A172 (cell line): ENCODE measurements at regions not wholly inside any gene's neighbourhood (a gene's known extent, or its start where the extent isn't known, plus 50 kb on each side); places are given as distances from the start of the nearest gene placed in this dataset.
A peak's percentile ranks its signal among the peaks of the same experiment; 100 is the strongest.
"Not testable (repeated sequence)": the region's sequence is repeated elsewhere in the genome, so short reads cannot be mapped to it uniquely, and the experiment has no call there.

Experiments used
- DNase-seq: peaks from one replicate; pipeline ENCODE4 v3.0.0-alpha.2; 2015; ENCODE audit warnings: low spot score

DNA sequence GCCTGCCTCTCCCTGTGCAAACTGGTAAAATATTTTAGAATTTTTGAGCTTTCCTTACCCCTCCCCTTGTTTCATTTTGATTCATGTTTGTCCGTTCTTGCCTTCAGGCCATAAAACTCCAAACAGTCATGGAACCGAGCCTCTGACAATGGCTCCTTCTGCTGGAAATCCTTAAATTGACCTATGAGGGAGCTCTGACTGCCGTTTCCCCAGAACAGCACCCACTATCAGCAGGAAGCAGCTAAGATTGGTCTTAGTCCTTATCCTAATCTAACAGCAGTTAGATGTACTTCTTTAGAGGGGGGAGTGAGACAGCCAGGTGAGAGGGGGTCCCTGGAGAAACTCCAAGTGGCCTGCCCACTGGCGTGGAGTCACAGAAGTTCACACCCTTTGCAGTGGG is 106.7 kb downstream of the FAM174A start:
- no peak for DNase-seq

DNA sequence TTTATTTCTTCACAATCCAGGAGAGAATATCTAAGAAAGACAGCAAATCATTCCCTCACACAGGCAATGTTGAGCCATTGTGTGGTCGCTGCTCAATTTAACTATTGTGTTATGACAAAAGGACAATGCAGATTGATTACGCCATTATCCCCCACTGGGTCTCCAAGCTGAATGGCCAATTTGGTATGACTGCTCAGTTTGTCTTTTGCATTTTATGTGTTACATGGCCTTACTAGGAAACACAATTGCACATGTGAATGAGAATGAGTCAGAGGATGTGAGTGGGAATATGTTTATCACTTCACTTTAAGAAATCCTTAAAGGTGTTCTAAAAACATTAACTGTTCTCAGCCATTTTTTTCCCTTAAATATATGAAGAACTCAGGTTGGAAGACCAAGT is 108.3 kb downstream of the FAM174A start:
- no peak for DNase-seq

DNA sequence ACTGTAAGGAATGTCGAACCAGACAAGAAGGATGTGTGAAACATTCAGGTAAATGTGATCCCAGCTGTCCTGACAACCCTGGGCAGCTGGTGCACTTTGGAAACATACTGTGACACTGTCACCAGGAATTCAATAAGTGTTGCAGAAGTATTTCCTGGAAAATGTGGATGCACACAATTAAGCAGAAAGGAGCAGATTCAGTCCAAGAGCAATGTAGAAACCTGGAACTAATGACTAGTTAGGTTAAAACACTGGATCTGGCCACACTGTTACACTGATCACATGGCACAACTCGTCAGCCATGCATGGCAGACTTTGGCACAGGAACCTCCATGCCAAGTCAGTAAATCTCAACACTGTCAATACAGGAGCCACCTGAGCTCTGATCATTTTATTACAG is 109.0 kb downstream of the FAM174A start:
- DNase-seq, result no peak

DNA sequence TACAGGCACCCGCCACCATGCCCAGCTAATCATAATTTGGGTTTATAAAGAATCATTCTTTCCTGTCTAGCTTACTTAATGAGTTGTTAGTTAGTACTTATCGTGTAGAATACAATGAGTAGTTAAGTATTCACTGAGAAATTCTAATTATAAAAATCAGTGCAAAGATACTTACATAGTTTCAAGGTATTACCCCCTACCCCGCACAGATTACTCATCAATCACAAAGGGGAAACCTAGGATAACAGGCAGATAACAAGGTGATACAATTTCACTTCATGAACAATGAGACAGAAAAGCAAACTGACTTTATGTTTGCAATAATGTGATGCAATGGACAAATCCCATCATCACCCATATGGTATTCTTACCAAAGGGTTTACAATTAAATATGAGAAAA is 109.6 kb downstream of the FAM174A start:
- DNase-seq, result no peak

DNA sequence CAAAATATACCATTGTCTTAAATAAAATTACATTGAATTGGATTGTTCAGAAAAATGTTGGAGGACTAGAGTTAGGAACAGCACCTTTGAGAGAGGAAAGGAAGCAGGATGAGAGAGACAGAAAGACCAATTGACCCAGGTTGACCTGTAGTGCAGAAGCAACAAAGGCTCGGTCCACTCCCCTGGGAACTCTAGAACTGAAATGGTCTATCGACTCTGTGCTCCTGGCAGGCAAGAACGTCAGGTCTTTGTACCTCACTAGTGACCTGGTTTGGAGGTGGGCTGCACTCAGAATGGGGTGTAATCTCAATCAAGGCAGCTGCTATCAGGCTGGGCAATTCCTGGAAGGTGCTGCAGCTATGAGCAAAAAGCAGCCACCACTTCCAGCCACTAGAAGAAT is 110.8 kb downstream of the FAM174A start:
- no peak for DNase-seq

DNA sequence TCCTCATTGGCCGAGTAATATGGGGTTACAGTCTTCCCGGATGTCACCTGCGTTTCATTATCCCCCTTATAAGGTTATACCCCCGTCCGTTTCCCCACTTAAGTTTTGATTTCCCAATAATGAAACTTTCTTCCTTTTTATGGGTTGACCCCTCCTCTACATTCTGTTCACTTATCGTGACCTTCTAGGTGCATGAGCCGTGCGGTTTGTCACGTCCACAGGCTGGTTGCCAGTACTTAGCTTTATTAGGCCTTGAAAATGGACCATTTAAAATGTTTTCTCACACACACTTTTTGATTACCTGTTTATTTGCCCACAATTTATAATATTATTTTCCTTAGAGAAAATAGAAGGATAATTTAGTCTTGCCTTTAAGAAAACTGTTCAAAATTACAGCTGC is 111.5 kb downstream of the FAM174A start:
- DNase-seq, result no peak

DNA sequence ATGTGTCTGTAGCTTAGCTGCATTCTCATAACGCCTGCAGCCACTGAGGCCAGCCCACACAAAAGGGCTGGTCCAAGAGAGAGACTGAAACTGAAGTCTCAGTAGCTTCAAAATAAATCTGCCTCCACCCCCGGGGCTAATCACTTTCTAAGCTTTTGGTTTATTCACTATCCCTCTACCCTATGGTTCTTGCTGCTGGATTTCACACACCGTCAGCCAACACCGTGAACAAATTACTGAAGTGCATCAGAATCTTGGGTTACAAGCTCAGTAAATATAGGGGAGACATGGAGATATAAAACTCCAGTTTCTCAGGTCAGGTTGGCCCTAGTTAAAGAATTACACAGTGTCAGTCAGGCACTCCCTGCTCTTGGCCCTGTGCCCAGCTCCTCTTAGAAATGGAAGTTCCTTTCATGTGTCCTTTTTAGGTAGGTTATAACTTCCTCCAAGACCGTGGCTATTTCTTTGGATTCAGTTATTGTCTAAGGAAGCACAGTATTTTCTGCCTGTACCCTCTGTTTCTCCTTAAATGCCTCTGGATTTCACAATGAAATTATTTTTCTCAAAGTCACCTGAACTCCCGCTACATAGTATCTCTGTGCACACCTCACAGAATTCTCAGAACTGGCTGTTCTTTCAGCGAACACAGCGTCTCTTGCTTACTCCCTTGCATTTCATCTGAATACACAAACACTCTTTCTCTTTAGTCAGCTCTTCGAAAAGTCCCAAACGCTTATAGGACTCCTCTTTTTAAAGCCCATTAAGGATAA is 112.5 kb downstream of the FAM174A start:
- DNase-seq, result peak; percentile 6

DNA sequence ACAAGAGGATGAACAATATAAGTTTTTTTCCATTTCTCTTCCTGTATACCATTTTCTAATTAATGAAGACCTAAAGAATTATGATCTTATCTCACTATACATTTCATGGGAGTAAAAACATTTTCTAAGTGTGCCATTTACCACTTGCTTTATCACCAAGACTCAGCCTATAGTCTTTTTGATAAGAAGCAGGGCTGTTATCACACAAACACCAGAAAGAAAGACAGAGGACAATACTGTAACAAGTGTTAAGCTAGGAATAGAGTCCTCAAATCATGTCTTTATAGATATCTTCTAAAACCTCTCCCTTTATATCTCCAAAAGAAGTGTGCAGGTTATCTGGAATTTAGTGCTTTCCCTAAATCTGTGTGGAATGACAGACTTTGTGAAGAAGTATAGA is 119.7 kb downstream of the FAM174A start:
- no peak for DNase-seq

DNA sequence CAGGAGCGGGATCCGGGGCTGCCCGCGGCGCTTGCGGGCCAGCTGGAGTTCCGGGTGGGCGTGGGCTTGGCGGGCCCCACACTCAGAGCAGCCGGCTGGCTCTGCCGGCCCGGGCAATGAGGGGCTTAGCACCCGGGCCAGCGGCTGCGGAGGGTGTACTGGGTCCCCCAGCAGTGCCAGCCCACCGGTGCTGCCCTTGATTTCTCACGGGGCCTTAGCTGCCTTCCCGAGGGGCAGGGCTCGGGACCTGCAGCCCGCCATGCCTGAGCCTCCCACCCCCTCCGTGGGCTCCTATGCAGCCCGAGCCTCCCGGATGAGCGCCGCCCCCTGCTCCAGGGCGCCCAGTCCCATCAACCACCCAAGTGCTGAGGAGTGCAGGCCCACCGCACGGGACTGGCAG is 121.6 kb downstream of the FAM174A start:
- not testable (repeated sequence) for DNase-seq

DNA sequence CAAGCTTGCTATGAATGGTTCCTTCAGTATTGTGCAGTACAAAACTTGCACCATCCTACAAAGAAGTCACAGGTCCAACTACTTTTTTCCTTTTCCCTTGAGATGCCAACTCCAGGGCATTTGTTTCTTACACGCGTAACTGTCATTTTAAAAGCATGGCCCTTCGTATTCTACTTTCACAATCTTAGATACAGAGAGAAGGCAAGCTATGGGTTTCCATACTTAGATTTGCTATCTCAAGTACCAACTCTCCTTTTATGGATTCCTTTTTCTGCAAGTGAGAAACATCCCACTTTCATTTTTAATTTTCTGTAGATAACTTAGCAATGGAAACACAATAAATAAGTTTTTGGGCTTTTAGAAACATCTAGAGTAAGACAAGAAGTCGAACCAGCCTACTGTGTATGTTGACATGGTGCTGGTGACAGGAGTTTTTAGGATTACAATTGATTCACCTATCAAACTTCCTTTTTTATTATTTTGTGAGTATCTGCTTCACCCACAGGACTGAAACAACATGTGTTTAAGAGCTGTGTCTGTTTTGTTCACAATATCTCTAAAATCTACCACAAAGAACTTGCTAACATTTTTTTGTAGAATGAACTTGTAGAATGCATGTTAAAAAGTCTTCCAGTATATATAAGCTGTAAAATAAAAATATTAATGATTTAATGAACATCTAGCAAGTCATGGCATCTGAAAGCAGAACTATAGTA is 124.1 kb downstream of the FAM174A start:
- no peak for DNase-seq

DNA sequence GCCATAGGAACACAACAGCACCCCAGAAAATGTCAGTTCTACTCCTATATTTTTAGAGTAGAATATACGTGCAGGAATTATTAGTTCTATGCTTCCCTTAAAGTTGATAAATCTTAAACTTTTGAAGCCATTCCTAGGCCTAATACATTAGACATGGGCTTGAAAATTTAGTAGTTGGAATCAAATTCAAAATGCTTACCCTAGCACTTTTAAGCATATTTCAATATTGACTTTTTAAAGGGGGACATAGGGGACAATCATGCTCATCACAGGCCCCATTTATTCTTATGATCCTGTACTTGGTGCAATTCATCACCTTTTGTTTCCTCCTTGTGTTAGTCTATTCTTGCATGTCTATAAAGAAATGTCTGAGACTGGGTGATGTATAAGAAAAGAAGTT is 129.0 kb downstream of the FAM174A start:
- DNase-seq, result no peak

DNA sequence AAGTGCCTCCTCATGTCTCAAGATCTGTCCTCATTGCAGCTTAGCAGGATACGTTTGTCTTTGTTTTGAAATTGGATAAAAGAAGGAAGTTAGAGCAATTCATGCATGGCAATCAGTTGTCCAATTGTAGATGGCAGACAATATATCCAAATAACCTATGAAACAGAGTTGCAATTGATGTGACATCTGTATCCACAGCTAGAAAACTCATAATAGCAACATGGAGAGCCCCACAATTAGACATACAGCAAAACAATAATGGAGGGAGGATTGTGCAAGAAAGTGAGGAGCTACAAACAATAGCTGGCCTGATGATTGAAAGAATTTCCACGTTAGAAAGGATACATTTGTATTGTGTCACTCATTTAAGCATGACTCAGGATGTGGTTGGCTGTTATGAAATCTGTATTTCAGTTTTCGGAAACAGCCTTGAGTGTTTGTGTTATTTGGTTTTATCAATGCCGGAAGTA is 132.0 kb downstream of the FAM174A start:
- DNase-seq, result peak; percentile 46

DNA sequence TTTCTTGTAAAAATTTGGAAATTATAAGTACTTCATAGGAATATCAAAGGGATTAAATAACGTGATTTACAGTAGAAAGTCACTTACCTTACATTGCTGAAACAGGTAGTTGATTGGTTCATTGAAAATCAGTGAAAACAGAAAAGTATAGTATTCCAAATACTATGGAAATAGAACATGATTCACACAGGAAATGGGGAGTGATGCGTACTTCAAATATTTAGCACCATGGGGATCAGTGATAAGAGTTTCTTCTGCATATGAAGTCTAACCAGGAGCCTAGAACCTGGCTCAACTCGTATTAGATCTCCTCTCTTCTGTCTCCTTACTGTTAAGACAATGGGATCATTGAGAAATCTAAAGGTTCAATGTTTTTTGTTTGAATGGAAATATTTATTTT is 133.3 kb downstream of the FAM174A start:
- DNase-seq, result peak; percentile 64

DNA sequence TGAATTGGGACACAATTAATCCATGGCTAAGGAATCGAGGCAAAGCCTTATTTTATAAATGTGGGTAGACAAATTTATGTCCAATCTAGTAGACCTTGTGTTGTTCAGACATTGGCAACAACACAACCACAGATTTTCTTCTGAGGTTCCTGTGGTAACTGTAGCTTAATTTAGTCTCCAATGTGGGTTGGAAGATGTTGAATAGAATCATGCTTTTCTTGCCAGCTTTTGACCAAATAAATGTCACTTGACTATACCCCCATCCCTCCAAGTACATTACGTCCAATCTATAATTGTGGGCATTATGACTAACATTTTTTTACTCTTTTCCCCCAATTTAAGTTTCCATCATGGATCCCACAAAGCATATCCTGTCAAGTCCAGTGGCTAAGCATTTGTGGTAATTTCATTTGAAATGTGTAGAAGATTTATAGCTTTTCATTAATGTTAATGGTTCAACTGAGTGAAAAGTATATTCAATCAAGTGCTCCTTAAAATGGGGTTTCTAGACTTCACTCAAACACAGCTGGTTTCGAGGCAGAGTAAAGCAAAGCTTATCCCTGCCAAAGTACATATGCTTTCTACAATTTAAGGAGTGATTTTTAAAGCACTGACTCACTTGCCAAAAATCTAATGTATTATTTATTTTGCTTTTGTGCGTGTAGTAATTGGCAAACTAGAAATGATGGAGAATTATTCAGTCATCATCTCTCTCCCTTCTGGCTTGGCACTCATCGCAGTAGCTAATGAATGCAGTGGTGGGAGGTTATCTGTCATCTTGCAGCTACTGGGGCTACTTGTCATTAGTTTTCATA is 141.8 kb downstream of the FAM174A start:
- peak; percentile 89 for DNase-seq

DNA sequence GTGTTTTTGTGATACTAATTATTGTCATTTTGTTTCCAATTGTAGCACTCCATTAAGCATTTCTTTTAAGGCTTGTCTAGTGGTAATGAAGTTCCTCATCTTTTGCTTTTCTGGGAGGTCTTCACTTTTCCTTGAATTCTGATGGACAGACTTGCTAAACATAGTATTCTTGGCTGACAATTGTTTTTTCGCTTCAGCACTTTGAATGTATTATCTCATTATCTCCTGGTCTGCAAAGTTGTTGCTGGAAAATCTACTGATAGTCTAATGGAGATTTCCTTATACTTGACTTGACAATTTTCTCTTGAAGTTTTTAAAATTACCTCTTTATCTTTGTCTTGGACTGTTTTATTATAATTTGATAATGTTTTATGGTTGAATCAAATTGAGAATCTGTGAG is 147.5 kb downstream of the FAM174A start:
- DNase-seq, result no peak

DNA sequence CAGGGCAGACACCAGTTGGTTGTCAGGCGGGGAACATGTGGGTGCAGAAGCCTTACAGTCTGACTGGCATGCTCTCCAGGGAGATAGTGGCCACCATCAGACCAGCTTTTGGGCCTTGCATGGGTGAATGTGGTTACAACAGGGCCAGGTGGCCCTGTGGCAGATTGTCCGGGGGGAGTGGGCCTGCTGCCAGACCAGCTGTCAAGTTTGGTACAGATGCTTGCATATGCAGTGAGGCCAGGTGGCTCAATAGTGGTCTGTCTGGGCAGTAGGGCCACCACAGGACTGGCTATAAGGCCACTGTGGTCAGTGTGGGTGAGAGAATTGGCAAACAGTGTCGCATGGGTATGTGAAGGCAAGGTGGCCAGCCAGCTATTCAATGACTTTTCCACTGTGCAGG is 148.7 kb downstream of the FAM174A start:
- no peak for DNase-seq

DNA sequence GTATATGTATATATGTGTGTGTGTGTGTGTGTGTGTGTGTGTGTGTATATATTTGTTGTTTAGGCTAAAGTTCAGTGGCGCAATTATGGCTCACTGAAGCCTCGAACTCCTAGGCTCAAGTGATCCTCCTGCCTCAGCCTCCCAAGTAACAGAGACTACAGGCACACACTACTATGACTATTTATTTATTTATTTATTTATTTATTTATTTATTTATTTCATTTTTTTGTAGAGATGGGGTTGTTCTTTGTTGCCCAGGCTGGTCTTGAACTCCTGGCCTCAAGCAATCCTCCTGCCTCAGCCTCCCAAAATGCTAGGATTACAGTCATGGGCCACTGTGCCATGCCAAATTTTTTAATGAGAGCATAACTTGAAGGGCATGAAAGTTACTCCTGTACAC is 149.9 kb downstream of the FAM174A start:
- not testable (repeated sequence) for DNase-seq

DNA sequence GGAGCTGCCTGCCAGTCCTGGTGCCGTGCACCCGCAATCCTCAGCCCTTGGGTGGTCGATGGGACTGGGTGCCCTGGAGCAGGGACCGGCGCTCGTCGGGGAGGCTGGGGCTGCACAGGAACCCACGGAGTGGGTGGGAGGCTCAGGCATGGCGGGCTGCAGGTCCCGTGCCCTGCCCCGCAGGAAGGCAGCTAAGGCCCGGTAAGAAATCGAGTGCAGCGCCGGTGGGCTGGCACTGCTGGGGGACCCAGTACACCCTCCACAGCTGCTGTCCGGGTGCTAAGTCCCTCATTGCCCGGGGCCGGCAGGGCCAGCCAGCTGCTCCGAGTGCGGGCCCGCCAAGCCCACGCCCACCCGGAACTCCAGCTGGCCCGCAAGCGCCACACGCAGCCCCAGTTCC is 153.7 kb downstream of the FAM174A start:
- DNase-seq, result not testable (repeated sequence)

DNA sequence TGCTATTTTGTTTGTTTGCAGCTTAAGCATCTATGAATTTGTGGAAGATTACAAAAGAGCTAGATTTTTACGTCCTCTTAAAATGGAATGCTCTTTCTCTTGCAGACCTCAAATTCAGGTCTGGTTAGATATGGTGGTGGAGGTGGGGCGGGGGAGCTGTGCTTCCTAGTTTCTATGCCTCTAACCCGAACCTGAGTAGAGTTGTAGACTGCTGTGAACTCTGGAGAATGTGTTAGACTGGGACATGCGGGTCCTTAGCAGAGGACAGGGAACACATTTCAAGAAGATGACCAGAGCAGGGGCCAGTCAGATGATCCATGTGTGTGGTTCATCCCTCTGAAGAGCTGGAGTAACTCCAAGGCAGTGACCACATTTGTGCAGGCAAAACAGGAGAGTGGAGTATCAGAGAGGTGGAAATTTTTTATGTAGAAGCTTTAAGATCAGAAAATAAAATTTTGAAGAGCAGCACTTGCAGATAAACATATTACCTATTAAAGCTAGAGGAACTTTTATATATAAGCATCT is 154.9 kb downstream of the FAM174A start:
- DNase-seq, result peak; percentile 33

DNA sequence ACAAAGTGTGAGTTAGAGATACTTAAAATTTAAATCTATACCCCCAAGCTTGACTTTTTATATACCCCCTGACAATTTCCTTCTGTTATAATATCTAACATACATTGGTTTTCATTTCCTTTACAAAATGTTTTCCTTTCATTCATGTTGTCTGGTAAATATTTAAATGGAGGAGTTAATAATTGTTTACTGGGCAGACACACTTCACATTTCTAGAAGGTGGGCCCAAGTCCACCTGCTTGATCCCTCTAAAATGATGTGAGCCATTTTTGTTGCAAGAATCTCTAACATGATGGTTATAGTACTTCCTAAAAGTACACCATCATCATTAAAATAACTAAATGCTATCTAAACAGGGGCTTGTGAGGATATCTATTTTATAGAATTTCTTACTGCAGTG is 155.9 kb downstream of the FAM174A start:
- DNase-seq, result no peak

DNA sequence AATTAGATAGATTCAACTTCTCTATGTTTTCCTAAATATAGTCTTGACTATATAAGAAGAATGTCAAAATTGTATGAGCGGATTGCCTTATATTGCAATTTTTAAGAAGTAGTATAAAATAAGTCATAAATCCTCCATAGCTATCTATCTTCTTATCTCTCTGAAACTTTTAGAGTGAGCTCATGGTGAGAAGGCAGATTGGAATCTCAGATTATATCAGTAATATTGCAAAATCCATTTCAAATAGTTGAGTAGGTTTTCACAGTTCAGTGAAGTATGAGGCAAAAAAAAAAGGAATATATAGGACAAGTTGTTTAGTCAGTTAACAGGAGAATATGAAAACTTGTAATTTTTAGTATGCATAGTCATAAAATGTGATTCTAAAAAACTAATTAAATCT is 156.4 kb downstream of the FAM174A start:
- peak; percentile 13 for DNase-seq

DNA sequence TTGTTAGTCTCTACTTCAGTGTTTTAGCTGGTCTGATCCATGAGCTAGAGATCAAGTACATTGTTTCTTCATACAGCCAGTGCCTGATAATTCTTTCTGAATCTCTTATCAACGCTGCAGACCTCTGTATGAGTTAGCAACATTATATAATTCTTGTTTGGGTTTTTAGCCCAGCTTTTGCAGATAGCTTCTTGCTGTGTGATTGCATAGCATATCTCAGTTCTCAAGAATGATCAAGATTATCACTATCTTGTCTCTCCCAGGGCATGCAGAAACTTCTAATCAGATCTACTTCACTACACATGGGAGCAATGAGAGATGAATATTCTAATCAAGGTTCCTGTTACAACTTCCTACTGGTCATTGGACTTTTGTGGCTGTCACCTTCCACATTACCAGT is 158.3 kb downstream of the FAM174A start:
- no peak for DNase-seq
